GM21390 (cell line): ENCODE measurements at regions not wholly inside any gene's neighbourhood (a gene's known extent, or its start where the extent isn't known, plus 50 kb on each side); places are given as distances from the start of the nearest gene placed in this dataset.

Source experiments
- ATAC-seq: cut with Tn5 transposase; IDR thresholded peaks from one replicate; pipeline ENCODE4 v1.9.1; 2021; ENCODE audit not compliant: unreplicated experiment

DNA sequence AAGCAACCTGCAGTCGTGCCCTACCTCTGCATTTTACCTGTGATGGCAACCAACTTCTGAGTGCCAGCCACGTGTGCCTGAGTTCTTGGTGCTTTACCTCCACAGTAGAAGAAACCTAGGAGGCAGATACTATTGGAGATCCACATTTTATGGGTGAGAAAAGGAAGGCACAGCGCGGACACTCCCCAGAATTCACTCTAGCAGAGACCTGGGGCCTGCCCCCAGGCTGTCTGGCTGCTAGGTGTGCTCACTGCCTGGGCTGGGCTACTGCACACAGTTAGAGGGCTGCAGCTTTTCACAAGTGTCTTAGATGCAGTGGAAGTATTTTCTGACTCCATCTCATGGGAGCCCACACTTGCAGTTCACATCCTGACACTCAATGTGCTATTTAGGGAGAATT lies 598.8 kb upstream of the ADAMTS16 start:
- no peak for ATAC-seq

DNA sequence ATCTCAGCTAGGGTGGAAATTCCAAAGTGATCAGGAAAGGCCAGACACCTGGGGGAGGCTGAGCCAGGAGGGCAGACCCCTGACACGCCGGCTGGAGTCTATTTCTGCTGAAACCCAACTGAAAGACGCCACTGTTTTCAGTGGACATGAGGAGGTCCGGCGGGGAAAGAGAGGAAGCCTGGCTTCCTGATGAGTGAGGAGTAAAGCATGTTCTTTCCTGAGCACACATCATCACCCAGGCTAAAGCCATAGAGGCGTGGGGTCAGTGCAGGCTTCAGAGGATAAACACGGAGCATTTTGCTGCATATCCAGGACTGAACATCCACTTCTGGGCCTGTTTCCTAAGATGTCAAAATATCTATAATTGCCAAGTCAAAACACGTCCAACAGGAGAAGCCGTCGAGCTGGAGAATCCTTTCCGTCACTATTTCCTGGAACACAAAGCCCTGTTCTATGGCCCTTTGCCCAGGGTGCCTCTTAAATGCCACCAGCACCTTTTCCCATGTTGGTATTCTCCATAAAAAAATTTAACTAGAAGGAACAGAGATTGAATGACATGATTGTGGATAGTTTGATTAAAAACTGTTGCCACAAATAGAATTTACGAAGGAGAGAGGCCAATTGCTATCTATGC lies 597.9 kb upstream of the ADAMTS16 start:
- no peak for ATAC-seq

DNA sequence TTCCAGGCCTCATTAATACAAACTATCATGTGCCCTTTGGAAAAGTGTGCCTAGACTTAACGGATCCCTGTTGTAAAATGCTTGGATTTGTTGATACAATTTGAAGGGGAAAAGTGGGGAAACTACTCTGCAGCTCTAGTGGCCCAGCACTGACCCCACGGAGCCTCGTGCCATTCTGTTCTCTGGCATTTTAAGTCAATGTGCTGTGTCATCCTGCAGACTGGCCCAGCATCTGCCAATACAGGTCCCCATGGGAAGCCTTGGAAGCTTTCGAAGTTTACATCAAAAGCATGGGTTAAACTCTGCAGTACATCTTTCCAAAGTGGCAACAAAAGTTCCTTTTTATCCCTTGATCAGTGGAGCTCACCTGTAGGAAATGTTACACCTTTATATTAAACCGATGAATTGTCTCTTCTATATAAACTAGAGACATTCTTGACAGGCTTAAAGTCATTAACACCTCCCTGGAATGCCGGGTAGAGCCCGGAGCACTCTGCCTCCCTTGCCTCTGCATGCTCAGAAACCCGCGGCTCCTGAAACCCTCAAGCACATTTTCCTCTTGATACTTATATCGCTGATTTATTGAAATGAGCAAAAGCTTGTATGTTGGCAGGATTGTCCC lies 596.0 kb upstream of the ADAMTS16 start:
- no peak for ATAC-seq

- no peak for ATAC-seq
These were observed 592.6 kb upstream of the ADAMTS16 start for GRCh38 chr5:4547547-4547946.

DNA sequence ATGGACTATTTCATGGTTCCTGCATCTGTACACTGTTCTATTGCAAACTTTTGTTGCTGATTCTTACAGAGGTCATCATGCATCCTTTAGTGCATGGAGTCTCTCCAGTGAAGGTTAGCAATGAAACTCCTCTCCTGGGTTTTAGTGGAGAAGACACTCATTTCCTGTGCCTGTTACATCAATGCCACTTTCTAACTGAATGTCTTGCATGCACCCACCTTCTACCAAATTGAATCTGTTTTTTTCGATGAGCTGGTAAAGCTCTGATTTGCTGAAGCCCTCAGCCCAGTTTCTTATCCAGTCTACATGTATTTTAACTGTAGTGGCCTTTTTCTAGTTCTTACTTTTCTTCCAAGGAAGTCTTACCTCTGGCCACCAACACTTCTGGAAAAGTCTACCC lies 591.8 kb upstream of the ADAMTS16 start:
- ATAC-seq, result no peak

GRCh38 chr5:4549351-4549750 lies 590.8 kb upstream of the ADAMTS16 start:
- no peak for ATAC-seq

DNA sequence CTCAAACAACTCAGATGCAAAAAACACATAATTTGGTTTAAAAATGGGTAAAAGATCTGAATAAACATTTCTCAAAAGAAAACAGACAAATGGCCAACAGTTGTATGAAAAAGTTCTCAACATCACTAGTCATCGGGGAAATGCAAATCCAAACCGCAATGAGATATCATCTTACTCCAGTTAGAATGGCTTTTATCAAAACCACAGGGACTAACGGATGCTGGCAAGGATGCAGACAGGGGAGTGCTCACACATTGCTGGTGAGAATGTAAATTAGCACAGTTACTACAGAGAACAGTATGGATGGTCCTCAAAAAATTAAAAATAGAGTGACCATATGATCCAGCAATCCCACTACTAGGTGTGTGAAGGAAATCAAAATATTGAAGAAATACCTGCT lies 589.1 kb upstream of the ADAMTS16 start:
- ATAC-seq, result no peak

GRCh38 chr5:4553130-4553529 lies 587.0 kb upstream of the ADAMTS16 start:
- no peak for ATAC-seq

- ATAC-seq, result no peak
These were observed 586.2 kb upstream of the ADAMTS16 start for GRCh38 chr5:4553978-4554377.

DNA sequence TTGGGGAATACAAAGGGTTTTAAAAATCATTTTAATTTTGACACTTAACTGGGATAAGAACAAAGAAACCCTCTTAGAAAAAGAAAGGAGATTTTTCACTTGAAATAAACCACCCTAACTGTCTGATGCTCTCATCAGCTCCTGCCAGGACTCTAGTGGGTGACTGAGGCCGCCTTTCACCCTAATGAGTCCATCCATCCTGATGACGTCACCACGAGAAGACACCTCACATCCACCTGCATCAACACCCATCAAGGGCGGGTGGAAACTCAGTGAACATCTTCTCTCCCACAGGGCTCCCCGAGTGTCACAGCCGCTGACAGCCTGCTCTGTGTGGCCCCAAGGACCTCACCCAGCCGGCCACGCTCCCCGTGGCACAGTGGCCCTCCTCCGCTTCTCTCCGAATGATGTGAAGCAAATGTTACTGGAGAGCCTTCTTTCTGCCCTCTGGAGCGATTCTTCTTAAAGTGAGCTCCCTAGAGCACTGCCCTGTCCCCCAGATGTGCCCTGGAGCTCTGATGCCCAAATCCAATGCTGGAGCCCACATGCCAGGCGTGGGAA lies 584.3 kb upstream of the ADAMTS16 start:
- no peak for ATAC-seq

DNA sequence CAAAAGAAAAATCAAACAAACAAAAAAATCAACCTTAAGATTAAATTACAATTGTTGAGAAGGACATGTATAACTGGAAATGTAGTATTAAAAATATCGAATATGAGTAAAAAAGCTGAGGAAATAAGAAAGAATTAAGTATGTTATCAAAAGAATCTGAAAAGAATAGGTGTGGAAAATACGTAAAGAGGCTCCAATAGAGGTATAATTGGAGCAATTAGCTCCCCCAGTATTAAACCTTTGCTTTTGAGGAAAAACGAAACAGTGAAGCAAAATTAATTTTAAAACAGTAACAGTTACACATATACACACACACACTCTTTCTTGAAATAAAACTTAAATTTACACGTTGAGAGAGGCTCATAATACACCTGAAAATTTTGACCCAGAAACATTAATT lies 578.7 kb upstream of the ADAMTS16 start:
- ATAC-seq, result no peak

- no peak for ATAC-seq
These were observed 576.7 kb upstream of the ADAMTS16 start for GRCh38 chr5:4563400-4563799.

DNA sequence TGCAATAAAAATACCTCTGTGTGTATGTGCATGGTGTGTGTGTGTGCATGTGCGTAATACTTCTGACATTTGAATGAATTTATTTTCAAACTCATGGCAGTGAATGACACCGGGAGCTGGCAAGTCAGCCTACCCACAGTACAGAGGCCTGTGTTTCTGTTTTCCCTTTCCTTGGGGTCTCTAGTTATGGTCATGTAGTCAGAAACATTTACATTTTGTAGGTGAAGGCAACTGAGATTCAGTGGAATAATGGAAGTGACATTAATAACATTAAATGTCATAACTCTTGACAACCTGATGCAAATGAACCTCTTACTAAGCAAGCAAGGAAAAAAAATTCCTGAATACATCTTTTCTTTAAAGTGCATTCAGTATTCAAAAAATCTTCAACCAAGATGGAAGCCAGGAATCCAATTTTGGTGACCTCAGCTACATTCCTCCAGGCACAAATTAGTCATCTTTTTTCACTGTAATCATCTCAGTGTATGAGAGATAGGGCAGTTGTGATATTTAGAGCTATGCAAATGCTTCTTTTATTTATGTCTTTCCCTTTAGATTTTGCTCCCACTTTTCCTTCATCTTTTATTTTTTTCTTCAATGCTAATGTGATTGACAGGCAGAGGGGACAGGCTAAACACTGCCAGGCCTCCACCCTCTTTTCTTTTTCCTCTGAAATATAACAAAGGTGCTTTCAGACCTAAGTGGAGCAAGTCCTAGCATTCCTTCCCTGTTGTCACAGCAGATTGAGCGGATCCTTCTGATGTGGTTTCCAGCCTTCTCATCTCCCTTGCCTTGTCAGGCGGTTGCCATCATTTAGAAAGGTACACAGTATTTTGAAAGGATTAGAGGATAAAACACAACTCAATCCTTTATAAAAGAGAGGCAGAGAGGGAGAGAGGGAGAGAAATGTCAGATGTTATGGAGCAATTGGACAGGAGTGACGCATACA lies 569.8 kb upstream of the ADAMTS16 start:
- no peak for ATAC-seq

- ATAC-seq, result no peak
These were observed 568.7 kb upstream of the ADAMTS16 start for GRCh38 chr5:4571248-4571948.

DNA sequence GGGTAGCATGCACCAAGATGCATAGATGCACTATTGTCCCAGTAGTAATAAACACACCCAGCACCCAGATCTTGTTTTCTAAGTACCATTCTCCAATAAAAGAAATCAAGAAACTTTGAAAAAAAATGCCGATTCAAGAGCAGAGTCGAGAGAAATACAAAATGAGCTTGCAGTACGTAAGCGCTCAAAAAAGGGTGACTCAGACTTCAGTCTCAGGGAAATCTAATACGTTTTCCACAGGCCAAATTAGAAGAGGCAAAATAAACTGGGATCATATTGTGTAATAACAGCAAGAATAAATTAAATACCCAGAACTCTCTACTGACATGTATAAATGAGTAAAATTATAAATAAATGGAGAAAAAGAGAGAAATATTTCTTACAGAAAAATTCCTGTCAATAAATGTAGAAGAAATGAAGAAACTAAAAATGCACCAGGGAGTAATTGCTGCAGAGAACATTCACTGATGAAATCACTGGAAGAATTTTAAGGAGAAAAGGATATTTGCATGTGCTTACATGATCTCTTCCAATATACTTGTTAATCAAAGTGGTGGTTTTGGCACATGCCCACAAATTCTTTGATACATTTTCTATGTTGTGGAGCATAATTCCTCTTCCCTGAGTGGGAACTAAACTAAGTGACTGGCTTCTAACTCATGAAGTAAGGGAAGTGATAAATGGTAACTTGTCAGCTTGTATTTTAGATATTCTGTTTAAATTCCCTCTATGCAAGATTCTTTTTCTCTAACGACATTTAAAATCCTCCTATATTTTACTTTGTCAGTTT lies 567.6 kb upstream of the ADAMTS16 start:
- no peak for ATAC-seq

GRCh38 chr5:4575608-4576007 lies 564.5 kb upstream of the ADAMTS16 start:
- no peak for ATAC-seq

DNA sequence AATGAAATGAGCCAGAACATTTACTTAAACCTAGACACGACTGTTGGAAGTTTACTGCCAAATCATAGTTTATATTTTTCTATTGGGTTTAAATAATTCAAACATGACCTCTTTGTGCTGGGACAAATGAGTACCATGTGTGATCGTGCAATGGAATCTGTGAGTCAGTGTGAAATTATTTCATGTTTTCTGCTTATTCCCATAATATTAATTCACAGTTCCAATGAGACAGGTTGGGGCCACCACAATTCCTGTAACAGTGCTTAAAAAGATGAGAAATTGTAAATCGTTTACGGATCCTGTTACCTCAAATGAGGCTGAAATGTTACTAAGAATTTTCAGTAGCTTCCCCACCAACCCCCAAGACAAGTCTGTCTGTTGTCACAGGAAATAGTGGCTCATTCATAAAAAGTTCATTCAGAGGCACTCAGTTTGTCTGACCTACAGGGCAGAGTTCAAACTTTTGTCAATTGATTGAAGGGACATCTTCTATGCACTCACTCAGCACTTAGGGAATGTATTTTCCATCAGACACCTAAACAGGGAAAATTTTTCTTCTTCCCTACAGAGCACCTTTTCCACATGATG lies 563.9 kb upstream of the ADAMTS16 start:
- ATAC-seq, result no peak

DNA sequence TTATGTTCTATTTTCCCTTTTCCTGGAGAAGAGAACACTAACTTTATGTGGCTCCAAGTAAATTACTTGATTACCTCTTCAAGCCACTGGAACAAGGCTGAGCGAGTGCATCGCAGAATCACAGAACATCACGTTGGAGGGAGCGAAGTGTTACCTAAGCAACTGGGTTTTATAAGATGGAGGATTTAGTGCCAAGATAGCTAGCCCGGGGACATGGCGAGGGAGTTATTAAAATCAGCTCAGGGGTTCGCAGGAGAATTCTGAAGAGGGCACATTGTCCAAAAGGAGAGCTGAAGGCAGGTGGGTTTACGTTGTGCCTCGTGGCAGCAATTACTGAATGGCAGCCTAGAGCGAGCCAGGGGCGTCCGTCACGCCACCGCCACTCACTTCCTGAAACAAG lies 563.2 kb upstream of the ADAMTS16 start:
- no peak for ATAC-seq

- ATAC-seq, result no peak
These were observed 560.5 kb upstream of the ADAMTS16 start for GRCh38 chr5:4579679-4580078.

- no peak for ATAC-seq
These were observed 559.4 kb upstream of the ADAMTS16 start for GRCh38 chr5:4580772-4581171.
